Muscle of leg (tissue), 3 donors: ENCODE measurements at regions not wholly inside any gene's neighbourhood (a gene's known extent, or its start where the extent isn't known, plus 50 kb on each side); places are given as distances from the start of the nearest gene placed in this dataset.
A peak's percentile ranks its signal among the peaks of the same experiment; 100 is the strongest.

ENCODE experiments used
- DNase-seq: peaks from one replicate; pipeline ENCODE4 v3.0.0; 2013
- H3K27ac ChIP-seq: one replicate; pipeline ENCODE4 v1.5.1; 2013; ENCODE audit warnings: mild to moderate bottlenecking, low read length, control low read depth
- H3K27me3 ChIP-seq: one replicate; pipeline ENCODE4 v1.6.1; 2013; ENCODE audit warnings: low read length; ENCODE audit not compliant: control insufficient read depth, insufficient read depth
- H3K36me3 ChIP-seq: one replicate; pipeline ENCODE4 v1.6.1; 2013; ENCODE audit warnings: low read length; ENCODE audit not compliant: control insufficient read depth, insufficient read depth
- H3K4me1 ChIP-seq: one replicate; pipeline ENCODE4 v1.6.1; 2013; ENCODE audit warnings: low read length; ENCODE audit not compliant: control insufficient read depth, insufficient read depth
- H3K4me3 ChIP-seq: one replicate; pipeline ENCODE4 v1.5.1; 2013; ENCODE audit warnings: low read length, control low read depth
- H3K9me3 ChIP-seq: replicated peaks from 2 replicates; pipeline ENCODE4 v1.6.1; 2013; ENCODE audit warnings: low read depth, low read length; ENCODE audit not compliant: control insufficient read depth
- WGBS: methylation state at CpG from one replicate; pipeline ENCODE4 v1.1.5; 2013; ENCODE audit warnings: missing lambda C conversion rate; ENCODE audit not compliant: insufficient coverage; 5-methylcytosine and 5-hydroxymethylcytosine counted together

- no peaks in the 10 kb centered on the region for H3K36me3 ChIP-seq
- WGBS: 17% methylated on average over 1 of the region's 4 CpGs
- H3K9me3 ChIP-seq: no peaks in the 10 kb centered on the region
- no peaks in the 10 kb centered on the region for H3K4me1 ChIP-seq
- H3K4me3 ChIP-seq: no peak overlapping the region
- peak; percentile 79 for DNase-seq
- H3K27me3 ChIP-seq: no peaks in the 10 kb centered on the region
- H3K27ac ChIP-seq: peak overlapping the region; percentile 30
Observed at GRCh38 chr11:87465716-87466115, 428.0 kb downstream of the TMEM135 start.

GRCh38 chr11:87463486-87464102 is 425.9 kb downstream of the TMEM135 start:
- H3K27ac ChIP-seq: no peak overlapping the region
- H3K9me3 ChIP-seq: no peaks in the 10 kb centered on the region
- no peaks in the 10 kb centered on the region for H3K4me1 ChIP-seq
- H3K36me3 ChIP-seq: no peaks in the 10 kb centered on the region
- WGBS: no CpG with 5 or more reads among the region's 4 CpGs
- H3K27me3 ChIP-seq: no peaks in the 10 kb centered on the region
- peak; percentile 14 for DNase-seq
- H3K4me3 ChIP-seq: no peak overlapping the region

GRCh38 chr11:87462171-87462570 is 424.4 kb downstream of the TMEM135 start:
- no peaks in the 10 kb centered on the region for H3K36me3 ChIP-seq
- H3K9me3 ChIP-seq: no peaks in the 10 kb centered on the region
- DNase-seq: no peak
- H3K27ac ChIP-seq: no peak overlapping the region
- no peaks in the 10 kb centered on the region for H3K27me3 ChIP-seq
- no peaks in the 10 kb centered on the region for H3K4me1 ChIP-seq
- H3K4me3 ChIP-seq: no peak overlapping the region
- 64% methylated on average over 1 of the region's 1 CpG for WGBS

- Histone ChIP-seq H3K4me3 (no peak overlapping the region), H3K36me3 (no peaks in the 10 kb centered on the region), H3K4me1 (no peaks in the 10 kb centered on the region), H3K27ac (no peak overlapping the region), H3K9me3 (no peaks in the 10 kb centered on the region), H3K27me3 (no peaks in the 10 kb centered on the region)
- WGBS: 94% methylated on average over 3 of the region's 4 CpGs
- DNase-seq: no peak
Observed at GRCh38 chr11:87460842-87461637, 423.3 kb downstream of the TMEM135 start.

GRCh38 chr11:87460279-87460678 is 422.5 kb downstream of the TMEM135 start:
- WGBS: 30% methylated on average over 1 of the region's 1 CpG
- H3K27me3 ChIP-seq: no peaks in the 10 kb centered on the region

GRCh38 chr11:87459351-87459750 is 421.6 kb downstream of the TMEM135 start:
- 45% methylated on average over 1 of the region's 3 CpGs for WGBS
- no peak for DNase-seq
- no peaks in the 10 kb centered on the region for H3K27me3 ChIP-seq
- no peaks in the 10 kb centered on the region for H3K36me3 ChIP-seq
- H3K4me1 ChIP-seq: no peaks in the 10 kb centered on the region
- no peak overlapping the region for H3K4me3 ChIP-seq
- H3K9me3 ChIP-seq: no peaks in the 10 kb centered on the region
- no peak overlapping the region for H3K27ac ChIP-seq

More at GRCh38 chr11:87460279-87460678, 422.5 kb downstream of the TMEM135 start:
- Histone ChIP-seq H3K4me3 (no peak overlapping the region), H3K36me3 (no peaks in the 10 kb centered on the region), H3K9me3 (no peaks in the 10 kb centered on the region), H3K27ac (no peak overlapping the region), H3K4me1 (no peaks in the 10 kb centered on the region)
- DNase-seq: no peak

- no peak overlapping the region for H3K4me3 ChIP-seq
- no peaks in the 10 kb centered on the region for H3K27me3 ChIP-seq
- H3K4me1 ChIP-seq: no peaks in the 10 kb centered on the region
- no peaks in the 10 kb centered on the region for H3K9me3 ChIP-seq
- no peak overlapping the region for H3K27ac ChIP-seq
- DNase-seq: no peak
- no peaks in the 10 kb centered on the region for H3K36me3 ChIP-seq
- WGBS: 83% methylated on average over 1 of the region's 1 CpG
Observed at GRCh38 chr11:87456499-87456898, 418.8 kb downstream of the TMEM135 start.

GRCh38 chr11:87455180-87455579 is 417.4 kb downstream of the TMEM135 start:
- no peak overlapping the region for H3K4me3 ChIP-seq
- H3K4me1 ChIP-seq: no peaks in the 10 kb centered on the region
- no peak for DNase-seq
- WGBS: no CpG with 5 or more reads among the region's 3 CpGs
- H3K36me3 ChIP-seq: no peaks in the 10 kb centered on the region
- H3K9me3 ChIP-seq: no peaks in the 10 kb centered on the region
- no peaks in the 10 kb centered on the region for H3K27me3 ChIP-seq
- H3K27ac ChIP-seq: no peak overlapping the region

GRCh38 chr11:87454241-87454640 is 416.5 kb downstream of the TMEM135 start:
- Histone ChIP-seq H3K4me3 (no peak overlapping the region), H3K9me3 (no peaks in the 10 kb centered on the region), H3K27ac (no peak overlapping the region), H3K27me3 (no peaks in the 10 kb centered on the region), H3K4me1 (no peaks in the 10 kb centered on the region), H3K36me3 (no peaks in the 10 kb centered on the region)
- WGBS: no CpG with 5 or more reads among the region's 1 CpG
- no peak for DNase-seq

- no peaks in the 10 kb centered on the region for H3K4me1 ChIP-seq
- peak; percentile 25 for DNase-seq
Observed at GRCh38 chr11:87453531-87454089, 415.9 kb downstream of the TMEM135 start.

More at GRCh38 chr11:87453531-87454089, 415.9 kb downstream of the TMEM135 start:
- no peak overlapping the region for H3K27ac ChIP-seq
- 91% methylated on average over 4 of the region's 5 CpGs for WGBS
- H3K4me3 ChIP-seq: no peak overlapping the region
- H3K36me3 ChIP-seq: no peaks in the 10 kb centered on the region
- H3K27me3 ChIP-seq: no peaks in the 10 kb centered on the region
- no peaks in the 10 kb centered on the region for H3K9me3 ChIP-seq
